Right renal pelvis (tissue), 4 donors: ENCODE measurements at regions not wholly inside any gene's neighbourhood (a gene's known extent, or its start where the extent isn't known, plus 50 kb on each side); places are given as distances from the start of the nearest gene placed in this dataset.

ENCODE experiments used
- DNase-seq, 4 donors: peaks; one replicate each; pipeline ENCODE4 v3.0.0-alpha.2; 2013; ENCODE audit warnings: low read depth in 4 of 4, low spot score in 3 of 4, missing footprints in 1 of 4

DNA sequence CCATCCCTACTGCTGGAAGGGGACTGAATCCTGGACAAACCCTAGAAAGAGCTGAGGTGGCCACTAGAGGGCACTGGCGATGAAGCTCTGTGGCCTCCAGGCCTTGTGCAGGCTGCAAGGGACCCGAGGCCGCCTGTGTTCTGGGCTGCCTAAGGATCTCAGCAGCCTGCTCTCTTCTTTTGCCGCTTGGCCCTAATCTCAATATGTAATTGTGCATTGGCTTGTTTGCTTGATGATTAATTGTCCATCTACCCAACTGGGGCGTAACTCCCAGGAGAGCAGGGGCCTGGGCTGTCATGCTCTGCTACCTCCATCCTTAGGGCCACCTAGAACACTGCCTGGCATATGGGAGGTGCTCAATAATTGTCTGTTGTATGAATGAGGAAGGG lies 73.8 kb downstream of the SYNE3 start:
- peak; percentile 70 to 76 (median 74) for DNase-seq

DNA sequence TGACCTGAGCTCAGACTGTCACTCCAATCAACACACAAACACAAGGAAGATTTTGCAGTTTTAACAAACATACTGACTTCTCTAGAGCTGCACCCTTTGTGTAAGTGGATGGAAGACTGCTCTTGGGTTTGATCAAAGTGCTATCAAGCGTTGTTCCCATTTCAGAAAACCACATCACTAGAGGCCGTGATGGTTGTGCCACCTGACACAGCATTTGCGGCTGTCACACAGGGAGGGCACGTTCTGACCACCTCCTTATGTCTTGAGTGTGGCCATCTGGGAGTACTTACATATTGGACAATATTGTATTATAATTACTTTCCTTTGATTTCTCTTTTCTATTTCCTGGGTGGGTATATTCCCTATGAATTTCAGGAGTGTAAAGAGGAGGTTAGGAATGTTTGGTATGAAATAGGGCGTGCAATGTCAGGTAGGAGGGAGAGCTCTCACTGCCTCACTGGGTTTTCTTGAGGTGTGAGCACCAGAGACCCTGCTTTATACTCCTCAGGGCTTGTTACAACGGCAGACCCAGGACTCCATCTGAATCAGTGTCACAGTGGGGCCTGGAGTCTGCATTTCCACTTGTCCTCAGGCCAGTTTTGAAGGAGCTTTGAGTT lies 74.3 kb downstream of the SYNE3 start:
- DNase-seq = no peak

DNA sequence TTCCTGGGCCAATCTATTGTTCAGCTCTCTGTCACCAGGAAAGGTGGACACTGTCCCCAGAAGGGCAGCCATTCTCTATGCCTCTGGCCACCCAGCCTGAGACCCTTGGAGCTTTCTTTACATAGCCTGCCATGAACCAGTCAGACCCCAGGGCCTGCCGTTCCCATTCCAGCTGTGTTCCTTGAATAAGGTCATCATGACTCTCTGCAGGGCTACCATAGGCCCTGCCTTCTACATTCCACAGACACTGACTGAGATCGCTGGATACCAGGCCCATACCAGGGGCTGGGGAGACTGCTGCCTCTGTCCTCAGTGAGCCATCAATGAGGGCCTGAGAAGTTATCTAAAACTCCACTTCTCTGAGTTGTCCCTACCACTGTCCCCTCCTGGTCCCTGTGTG lies 75.5 kb downstream of the SYNE3 start:
- no peak for DNase-seq

DNA sequence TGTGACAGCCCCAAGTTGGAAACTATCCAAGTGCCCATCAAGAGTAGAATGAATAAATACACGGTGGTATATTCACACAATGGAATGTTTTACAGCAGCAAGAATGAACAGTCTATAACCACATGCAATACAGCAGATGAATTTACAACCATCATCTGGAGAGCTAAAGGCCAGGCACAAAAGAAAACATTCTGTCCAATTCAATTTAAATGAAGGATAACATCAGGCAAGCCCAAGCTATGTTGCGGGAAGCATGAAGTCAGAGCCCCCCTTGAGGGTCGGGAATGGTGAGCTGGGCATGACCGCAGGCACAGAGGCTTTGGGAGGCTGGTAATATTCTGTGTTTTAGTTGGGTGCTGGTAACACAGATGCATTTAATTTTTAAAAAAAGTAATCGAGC lies 76.0 kb downstream of the SYNE3 start:
- DNase-seq = no peak

DNA sequence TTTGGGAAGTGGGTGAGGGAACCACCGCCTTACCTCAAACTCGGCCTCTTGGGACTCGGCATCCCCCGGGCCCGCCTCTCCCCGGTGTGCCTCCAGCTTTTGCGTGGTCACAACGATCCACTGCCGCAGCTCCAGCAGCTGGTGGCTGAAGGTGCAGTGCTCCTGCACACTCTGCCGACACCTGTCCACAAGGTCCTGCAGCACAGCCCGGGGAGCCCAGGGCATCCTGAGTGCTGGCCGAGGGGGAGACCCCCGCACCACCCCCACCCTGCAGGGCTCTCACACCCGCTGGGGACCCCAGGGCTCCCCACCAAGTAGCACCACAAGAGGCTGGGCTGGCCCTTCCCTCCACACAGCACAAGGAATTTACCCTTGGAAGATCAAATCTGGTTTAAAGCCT lies 76.6 kb downstream of the SYNE3 start:
- DNase-seq = no peak

DNA sequence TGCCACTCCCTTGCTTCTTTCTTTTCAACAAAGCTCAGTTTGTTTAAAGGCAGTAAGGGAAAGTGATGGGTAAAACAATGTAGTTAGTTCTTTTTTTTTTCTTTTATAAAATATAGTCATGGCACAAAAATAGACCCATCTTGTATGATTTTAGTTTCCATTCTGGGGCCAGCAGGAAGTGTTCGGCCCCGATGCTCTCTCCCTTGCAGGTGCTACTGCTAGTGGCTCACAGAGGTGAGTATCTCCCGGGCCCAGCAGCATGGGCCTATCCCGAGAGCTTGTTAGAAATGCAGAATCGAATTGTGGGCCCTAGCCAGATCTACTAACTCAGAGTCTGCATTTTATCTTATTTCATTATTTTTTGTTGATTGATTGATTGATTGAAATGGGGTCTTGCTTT lies 78.7 kb downstream of the SYNE3 start:
- DNase-seq = no peak

DNA sequence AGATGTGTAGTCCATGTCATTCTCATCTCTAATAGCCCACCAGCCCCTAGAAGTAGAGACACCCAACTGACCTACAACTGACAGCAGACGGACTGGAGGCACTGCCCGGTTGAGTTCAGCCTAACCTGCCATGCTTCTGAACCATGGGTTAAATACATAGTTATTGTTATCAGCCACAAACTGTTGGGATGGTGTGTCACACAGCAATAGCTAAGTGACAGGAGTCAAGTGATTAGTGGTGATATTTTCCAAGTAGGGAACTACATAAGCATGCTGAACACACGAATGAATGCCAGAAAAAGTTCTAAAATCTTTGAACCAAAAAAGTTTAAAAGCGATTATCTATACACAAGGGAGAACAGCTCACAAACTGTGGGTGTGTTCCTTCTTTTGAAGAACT lies 80.1 kb downstream of the SYNE3 start:
- no peak for DNase-seq

DNA sequence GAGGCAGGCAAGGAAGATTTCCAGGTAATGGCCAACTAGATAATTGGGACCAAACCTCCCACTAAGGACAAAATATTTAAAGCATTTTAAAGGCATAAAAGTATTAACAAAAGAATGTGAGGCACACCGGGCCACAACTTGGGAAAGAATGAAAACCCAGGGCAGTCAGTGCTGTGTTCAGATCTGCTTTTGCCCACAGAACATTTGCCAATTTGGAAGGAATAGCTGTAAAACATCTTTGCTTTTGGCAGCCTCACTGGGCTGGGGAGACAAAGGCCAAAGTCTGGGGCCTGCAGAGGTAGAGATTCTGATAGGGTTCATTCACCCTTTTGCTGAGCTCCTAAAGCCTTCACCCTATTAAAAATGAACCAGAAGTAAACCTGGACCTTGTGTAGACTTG lies 82.3 kb downstream of the SYNE3 start:
- DNase-seq = no peak

DNA sequence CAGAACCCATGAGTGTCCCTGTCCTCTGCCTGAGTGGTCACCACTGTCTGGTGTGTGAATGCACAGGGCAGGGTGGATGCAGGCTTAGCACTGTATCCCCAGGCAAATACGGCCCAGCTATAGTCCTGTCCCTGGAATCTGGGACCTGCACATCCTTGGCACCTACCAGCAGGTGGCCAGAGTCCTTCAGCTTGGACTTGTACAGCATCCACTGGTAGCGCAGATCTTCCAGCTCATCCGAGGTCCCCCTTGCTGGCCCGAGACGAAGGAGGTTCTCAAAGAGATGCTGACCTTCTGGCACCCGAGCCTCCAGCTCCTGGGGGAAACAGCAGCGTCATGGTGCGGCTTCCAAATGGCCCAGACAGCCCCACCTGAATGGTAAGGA lies 83.4 kb downstream of the SYNE3 start:
- no peak for DNase-seq

DNA sequence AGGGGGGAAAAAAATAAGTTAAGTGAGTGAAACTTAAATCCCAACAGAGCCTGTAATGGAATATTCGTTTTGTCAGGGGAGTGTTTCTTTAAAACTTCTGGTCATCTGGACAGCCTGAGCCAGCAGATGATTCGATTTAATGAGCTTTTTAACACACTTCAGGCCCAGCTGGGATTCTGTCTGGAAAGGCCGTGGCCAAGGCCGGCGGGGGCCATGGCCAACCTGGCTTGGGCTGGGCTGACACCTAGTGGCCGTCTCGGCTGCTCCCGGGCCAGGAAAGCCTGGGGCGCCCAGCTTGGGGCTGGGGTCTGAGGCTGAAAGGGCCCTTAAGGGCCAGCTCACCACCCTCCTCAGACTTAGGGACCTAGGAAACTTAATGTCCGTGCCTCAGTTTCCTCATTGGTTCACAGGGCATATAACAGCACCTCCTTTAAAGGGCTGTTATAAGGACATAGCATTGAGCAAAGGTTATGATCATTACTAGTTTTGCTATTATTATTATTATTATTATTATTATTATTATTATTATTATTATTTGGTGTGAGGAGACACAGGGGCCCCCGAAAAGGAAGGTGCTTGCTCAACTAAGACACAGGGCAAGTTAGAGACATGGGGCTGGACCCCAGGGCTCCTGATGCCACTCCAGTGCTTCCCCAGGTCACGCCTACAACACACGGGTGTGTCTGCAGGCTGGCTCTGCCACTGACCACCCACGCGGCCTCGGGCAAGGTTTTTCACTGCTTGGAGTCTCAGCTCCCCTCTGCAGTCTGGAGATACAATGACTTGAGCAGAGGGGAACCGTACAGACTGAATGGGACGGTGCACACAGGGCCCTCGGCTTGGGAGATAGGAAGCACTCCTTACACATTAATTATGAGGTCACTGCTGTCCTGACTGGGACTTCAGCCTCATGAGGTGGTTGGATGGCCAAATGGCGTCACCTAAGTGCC lies 84.0 kb downstream of the SYNE3 start:
- DNase-seq = no peak

DNA sequence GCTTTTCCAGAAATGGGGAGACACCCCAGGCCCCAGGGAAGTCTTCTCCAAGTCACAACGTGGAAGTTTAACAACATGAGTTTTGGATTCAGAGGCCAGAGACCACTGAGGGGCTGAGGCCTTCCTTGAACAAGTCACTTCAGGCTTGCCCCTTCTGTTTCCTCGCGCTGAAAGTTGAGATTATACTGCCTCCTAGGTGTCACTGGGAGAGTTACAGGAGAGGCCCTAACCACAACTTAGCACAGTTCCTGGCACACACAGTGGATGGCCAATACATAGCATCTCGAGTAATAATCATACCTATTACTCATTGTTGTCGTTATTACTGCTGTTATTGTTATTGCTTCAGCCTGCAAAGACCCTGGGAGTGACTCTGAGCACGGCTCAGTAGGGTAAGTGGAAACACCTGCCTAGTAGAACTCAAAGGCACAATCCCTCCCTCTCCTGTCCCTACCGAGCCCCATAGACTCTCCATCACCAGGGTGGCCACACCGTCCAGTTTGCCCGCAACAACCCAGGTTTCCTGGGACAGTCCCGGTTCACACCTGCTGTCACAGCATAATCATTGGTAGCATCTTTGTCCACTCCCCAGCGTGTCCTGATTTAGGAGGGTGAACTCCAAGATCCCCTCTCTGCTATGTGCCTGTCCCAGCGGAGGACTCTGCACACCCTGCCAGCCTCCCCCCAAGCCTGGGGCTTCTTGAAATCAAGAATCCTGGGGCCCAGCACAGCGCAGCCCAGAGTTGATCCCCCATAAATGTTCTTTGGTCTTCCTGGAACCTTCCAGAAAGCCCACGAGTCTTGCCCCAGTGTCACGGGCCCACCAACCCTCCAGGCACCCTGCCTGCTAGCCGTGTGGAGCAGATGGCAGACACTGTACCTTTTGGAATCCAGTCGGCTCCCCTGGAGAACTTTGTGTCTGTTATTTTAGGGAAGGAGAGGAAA lies 85.0 kb downstream of the SYNE3 start:
- no peak for DNase-seq

DNA sequence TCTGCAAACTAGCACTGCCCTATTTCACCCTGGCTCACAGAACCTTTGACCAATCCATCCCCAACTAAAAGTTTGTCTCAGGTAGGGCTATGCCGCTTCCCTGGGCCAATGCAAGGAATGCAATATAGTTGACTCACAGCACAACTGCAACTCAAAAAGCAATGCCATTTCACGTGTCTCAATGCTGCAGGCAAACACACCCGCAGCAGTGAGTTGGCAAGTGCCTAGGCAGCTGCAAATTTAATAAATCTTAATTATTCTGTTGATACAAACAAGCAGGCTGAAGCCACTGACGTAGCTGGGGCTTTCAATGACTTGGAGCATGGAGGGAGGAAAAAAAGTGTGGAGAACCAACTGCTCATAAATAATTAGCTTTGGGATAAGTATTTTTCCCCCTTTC lies 87.9 kb downstream of the SYNE3 start:
- DNase-seq = no peak

DNA sequence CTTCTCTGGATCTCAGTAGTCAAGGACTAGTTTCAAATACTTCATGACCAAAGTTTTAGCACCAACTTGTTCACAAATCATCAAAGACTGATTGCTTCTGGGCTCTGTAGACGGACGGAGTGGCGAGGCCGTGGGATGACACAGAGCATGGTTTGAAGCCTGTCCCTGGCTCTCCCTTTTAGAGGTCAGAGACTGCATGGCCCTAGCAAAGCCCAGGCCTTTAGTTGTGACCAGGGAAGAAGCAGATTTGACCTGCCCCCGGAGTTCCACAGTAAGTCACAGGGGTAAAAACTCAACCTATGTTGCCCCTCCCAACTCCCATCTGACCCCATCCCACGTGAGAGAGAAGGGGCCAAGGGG lies 90.4 kb downstream of the SYNE3 start:
- DNase-seq = no peak

DNA sequence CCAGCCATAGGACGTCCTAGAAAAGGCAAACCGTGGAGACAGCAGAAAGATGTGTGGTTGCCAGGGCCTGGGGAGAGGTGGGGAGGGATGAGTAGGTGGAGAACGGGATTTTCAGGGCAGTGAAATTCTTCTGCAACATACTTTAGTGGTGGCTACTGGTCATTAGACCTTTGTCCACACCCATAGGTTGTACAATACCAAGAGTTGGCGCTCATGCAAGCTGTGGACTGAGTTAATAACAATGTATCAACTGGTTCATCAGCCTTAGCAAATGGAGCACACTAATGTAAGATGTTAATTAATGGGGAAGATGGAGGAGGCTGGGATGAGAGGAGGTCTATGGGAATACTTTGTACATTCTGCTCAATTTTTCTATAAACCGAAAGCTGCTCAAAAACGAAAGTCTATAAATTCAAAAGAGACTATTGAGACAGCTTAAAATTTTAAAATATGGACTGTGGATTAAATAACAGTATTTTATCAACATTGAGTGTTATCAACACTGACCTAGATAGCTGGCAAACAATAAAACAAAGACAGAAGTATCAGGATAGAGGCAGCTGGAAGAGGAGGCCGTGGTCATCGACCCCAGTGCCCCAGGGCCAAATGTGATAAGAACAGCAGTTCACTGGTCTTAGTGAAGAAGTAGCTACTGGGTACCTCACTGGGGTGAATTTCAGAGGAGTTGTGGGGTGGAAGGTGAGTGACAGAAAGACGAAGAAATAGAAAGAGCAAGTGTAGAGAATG lies 90.9 kb downstream of the SYNE3 start:
- no peak for DNase-seq

DNA sequence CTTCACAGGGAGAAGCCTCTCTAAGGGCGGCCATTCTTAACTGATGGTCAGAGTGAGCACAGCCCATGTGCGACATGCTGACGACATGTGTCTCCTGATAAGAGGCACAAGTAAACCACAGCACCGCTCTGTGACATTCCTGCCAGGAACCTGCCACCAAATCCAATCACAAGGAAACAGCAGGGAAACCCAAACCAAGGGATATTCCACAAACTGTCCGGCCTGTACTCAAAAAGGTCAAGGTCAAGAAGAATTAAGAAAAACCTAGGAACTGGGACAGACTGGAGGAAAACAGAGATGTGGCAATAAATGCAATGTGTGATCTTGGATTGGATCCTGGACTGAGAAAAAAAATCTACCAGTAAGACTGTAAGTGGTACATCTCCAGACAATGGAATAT lies 91.9 kb downstream of the SYNE3 start:
- DNase-seq = no peak

DNA sequence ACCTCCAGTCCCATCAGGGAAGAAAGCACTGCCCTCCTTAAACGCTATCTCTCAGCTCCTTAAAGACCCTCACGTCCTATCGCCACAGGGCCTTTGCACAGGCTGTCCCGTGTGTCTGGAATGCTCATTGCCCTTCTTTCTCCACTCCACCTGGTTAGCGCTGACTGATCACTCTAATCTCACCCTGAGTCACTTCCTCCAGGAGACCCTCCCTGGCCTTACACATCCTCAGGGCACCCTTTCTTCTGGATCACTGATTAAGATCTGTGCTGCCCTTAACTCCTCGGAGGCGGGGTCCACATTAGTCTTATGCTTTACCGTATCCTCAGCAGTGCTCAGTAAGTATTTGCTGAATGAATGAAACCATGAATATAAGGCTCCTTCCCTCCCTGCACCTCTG lies 94.7 kb downstream of the SYNE3 start:
- DNase-seq = no peak

DNA sequence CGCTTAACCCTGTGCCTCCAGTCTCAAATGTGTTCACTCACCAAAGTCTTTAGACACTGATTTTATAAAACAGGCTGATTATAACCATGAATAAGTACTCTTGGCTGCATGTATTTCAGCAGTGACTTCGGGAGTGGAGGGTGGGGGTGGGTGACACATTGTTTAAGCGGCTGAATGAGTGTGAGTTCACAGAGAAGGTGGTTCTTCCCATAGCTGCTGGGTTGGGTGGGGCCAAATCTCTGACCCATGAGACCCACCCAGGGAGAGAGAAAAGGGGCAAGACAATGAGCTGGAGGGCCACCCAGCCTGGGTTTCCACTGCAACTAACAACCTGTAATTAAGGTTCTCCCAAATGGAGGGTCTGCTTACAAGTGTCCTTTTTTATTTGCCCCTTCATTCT lies 96.4 kb downstream of the SYNE3 start:
- DNase-seq = no peak

DNA sequence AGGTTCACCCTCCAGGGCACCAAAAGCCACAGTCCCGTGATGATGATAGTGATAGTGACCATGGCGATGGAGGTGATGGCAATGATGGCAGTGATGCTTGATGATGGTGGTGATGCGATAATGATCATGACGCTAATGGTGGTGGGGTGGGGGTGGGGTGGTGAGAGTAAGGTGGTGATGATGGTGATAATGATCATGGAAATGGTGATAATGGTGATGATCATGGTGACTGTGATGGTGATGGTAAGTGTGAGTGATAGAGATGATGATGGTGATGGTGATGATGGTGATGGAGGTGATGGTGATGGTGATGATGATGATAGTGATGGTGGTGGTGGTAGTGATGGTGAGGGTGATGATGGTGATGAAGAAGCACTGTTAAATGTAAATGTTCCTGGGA lies 96.9 kb downstream of the SYNE3 start:
- DNase-seq = no peak

DNA sequence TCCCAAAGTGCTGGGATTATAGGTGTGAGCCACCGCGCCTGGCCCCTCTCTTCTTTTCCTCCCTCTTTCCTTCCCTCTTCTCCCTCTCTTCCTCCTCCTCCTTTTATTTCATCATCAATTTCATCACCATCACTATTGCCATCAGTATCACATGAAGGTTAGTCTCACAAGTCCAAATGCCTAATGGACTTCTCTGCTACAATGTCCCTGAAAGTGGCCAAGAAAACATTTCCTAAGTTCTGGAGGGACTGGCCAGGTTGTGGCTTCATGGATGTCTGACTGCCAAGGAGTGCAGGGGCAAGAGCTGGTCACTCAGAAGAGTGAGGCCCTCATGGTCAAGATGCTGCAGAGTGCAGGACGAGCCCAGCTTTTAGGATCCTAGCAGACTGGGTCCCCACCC lies 97.6 kb downstream of the SYNE3 start:
- DNase-seq = no peak

DNA sequence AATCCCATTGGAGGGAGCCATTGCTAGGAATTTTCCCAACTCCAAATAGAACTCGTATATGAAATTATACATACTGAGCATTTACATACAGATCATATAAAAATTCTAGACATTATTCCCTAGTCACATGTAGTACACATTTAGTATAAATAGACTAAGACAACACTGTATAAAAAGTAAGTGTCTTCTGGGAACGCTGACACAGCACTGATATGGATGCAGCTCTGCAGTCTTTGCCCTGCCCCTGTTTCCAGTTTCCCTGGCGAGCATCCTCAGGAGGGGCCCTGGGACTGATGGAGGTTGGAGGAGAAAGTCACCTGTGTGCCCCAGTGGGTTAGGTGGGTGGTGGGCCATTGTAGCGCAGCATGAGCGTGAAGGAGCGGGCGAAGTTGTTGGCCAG lies 97.8 kb upstream of the CLMN start:
- DNase-seq = no peak

DNA sequence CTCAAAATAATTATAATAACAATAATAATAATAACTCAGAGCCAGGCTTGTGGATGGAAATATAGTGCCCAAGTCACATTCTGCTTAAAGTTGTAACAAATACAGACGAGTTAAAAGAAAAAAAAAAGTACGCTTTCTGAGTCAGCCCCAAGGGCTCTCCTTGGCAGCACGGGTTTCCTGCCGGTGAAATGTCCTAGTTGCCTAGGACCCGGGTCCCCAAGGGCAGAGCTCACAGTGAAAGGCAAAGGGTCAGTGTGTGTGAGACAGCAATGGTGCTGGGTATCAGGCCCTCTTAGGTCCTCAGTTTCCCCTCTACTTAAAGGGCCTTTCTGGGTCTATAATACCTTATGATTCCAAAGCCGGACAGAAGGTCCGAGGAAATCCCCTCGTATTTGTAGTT lies 96.3 kb upstream of the CLMN start:
- no peak for DNase-seq
